Neural progenitor cell (in vitro differentiated cells): ENCODE measurements at regions not wholly inside any gene's neighbourhood (a gene's known extent, or its start where the extent isn't known, plus 50 kb on each side); places are given as distances from the start of the nearest gene placed in this dataset.
"Not testable (repeated sequence)": the region's sequence is repeated elsewhere in the genome, so short reads cannot be mapped to it uniquely, and the experiment has no call there.

Experiments
- EZH2 ChIP-seq: fragments of 200-600 bp; sonication (generic); IDR thresholded peaks from 2 replicates; pipeline ENCODE4 v1.6.1; 2017; ENCODE audit warnings: antibody characterized with exemption, mild to moderate bottlenecking, moderate library complexity
- EZH2phosphoT487 ChIP-seq: fragments of 200-600 bp; sonication (generic); IDR thresholded peaks from 2 replicates; pipeline ENCODE4 v1.6.1; 2017; ENCODE audit warnings: antibody characterized with exemption
- TF ChIP-seq, protein P1 (sequence below): fragments of 200-600 bp; sonication (generic); IDR thresholded peaks from 2 replicates; pipeline ENCODE4 v1.5.1; 2017; ENCODE audit warnings: antibody characterized with exemption, mild to moderate bottlenecking

DNA sequence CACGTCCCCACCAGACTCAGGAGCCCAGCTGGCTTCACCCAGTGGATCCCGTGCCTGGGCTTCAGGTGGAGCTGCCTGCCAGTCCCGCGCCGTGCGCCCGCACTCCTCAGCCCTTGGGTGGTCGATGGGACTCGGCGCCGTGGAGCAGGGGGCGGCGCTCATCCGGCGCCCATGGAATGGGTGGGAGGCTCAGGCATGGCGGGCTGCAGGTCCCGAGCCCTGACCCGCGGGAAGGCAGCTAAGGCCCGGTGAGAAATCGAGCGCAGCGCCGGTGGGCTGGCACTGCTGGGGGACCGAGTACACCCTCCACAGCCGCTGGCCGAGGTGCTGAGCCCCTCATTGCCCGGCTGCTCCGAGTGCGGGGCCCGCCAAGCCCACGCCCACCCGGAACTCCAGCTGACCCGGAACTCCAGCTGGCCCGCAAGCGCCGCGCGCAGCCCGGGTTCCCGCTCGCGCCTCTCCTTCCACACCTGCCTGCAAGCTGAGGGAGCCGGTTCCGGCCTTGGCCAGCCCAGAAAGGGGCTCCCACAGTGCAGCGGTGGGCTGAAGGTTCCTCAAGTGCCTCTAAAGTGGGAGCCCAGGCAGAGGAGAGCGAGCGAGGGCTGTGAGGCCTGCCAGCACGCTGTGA lies 1184.6 kb downstream of the PLA2G4A start:
- not testable (repeated sequence) for TF ChIP-seq EZH2, EZH2phosphoT487
- TF ChIP-seq, protein P1, sequence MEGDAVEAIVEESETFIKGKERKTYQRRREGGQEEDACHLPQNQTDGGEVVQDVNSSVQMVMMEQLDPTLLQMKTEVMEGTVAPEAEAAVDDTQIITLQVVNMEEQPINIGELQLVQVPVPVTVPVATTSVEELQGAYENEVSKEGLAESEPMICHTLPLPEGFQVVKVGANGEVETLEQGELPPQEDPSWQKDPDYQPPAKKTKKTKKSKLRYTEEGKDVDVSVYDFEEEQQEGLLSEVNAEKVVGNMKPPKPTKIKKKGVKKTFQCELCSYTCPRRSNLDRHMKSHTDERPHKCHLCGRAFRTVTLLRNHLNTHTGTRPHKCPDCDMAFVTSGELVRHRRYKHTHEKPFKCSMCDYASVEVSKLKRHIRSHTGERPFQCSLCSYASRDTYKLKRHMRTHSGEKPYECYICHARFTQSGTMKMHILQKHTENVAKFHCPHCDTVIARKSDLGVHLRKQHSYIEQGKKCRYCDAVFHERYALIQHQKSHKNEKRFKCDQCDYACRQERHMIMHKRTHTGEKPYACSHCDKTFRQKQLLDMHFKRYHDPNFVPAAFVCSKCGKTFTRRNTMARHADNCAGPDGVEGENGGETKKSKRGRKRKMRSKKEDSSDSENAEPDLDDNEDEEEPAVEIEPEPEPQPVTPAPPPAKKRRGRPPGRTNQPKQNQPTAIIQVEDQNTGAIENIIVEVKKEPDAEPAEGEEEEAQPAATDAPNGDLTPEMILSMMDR = not testable (repeated sequence)
